ENCODE measurements at regions not wholly inside any gene's neighbourhood (a gene's known extent, or its start where the extent isn't known, plus 50 kb on each side); places are given as distances from the start of the nearest gene placed in this dataset.

GRCh38 chr3:193996221-193996620 lies 139.7 kb upstream of the HES1 start:
- Histone ChIP-seq H2AK5ac (ENCODE audit: insufficient read length, low read length) (no peak overlapping the region), H3K27me3 (ENCODE audit: insufficient read depth, low read length) (no peaks in the 10 kb centered on the region), H3K14ac (ENCODE audit: insufficient read depth, low read length) (no peak overlapping the region), H3K9ac (ENCODE audit: extremely low read depth, insufficient read length, low read length) (no peak overlapping the region), H3K79me2 (ENCODE audit: insufficient read depth, low read length) (no peaks in the 10 kb centered on the region), H3K79me1 (ENCODE audit: insufficient read depth, low read depth, low read length, poor library complexity, severe bottlenecking) (no peaks in the 10 kb centered on the region), H3K4ac (ENCODE audit: low read depth, low read length) (no peak overlapping the region), H3K56ac (ENCODE audit: insufficient read length, low read depth, low read length) (no peak overlapping the region), H3K23me2 (ENCODE audit: insufficient read length, low read depth, low read length, poor library complexity, severe bottlenecking) (no peaks in the 10 kb centered on the region), H3K4me1 (ENCODE audit: insufficient read depth, low read length) (peaks cover 6% of the 10 kb centered on the region; the same call in 1 of the 2 replicates), H3T11ph (ENCODE audit: low read length) (no peak overlapping the region), H2BK5ac (ENCODE audit: insufficient read length, low read length) (no peak overlapping the region), H4K8ac (replicated peaks; ENCODE audit: insufficient read length, low read depth, low read length) (no peak overlapping the region), H3K9me3 (ENCODE audit: control insufficient read depth, low read depth, low read length) (no peaks in the 10 kb centered on the region), H4K20me1 (ENCODE audit: control insufficient read depth, insufficient read depth, insufficient read length) (no peaks in the 10 kb centered on the region), H4K91ac (ENCODE audit: insufficient read length, low read depth, low read length) (no peak overlapping the region), H3K23ac (ENCODE audit: insufficient read length, low read depth, low read length) (no peak overlapping the region), H3K18ac (ENCODE audit: insufficient read length, low read depth, low read length) (no peak overlapping the region), H2BK20ac (ENCODE audit: low read depth, low read length, poor library complexity, severe bottlenecking) (no peak overlapping the region), H3K27ac (ENCODE audit: insufficient read length, low read depth, low read length) (no peak overlapping the region), H2BK15ac (ENCODE audit: low read depth, low read length) (no peak overlapping the region), H2AFZ (ENCODE audit: low read length) (no peak overlapping the region), H3K4me2 (ENCODE audit: insufficient read depth, insufficient read length, low read length) (no peak overlapping the region), H2BK12ac (ENCODE audit: insufficient read length, low read depth, low read length) (no peak overlapping the region), H4K5ac (ENCODE audit: insufficient read length, low read depth, low read length) (no peak overlapping the region), H2BK120ac (ENCODE audit: low read depth, low read length, poor library complexity, severe bottlenecking) (no peak overlapping the region)
- WGBS (ENCODE audit: extremely low coverage, insufficient read length, low lambda C conversion rate): no CpG with 5 or more reads among the region's 7 CpGs
- no peaks in the 10 kb centered on the region for H3K9me3 Mint-ChIP-seq
- peaks cover 66 to 72% of the 10 kb centered on the region in 2 experiments for H3K4me1 Mint-ChIP-seq
- H3K36me3 Mint-ChIP-seq (ENCODE audit: insufficient read depth in 1 of 3, low read depth in 3 of 3): no peaks in the 10 kb centered on the region
- DNase-seq: no peak
- H3K4me3 Mint-ChIP-seq: no peak overlapping the region; a peak in 1 of 5 replicates
- H3K27ac Mint-ChIP-seq: no peak overlapping the region
- H3K27me3 Mint-ChIP-seq (ENCODE audit: low read depth): peaks cover 42% of the 10 kb centered on the region
- no peak for TF ChIP-seq CTCF (conservative IDR thresholded peaks at IDR 0.05)

All from H9 (cell line).